ENCODE measurements at regions not wholly inside any gene's neighbourhood (a gene's known extent, or its start where the extent isn't known, plus 50 kb on each side); places are given as distances from the start of the nearest gene placed in this dataset.
A peak's percentile ranks its signal among the peaks of the same experiment; 100 is the strongest.

GRCh38 chr16:85524630-85525419 is 88.3 kb upstream of the GSE1 start:
- H3K4me3 ChIP-seq (ENCODE audit: low read depth, poor library complexity, severe bottlenecking): no peak overlapping the region
- no peak for DNase-seq (ENCODE audit: low spot score in 2 of 2)
- WGBS, 2 donors: 47 to 49% methylated on average over 8 to 24 of the region's 29 CpGs
- intact Hi-C loops (cut with DNase I; ENCODE audit: low total_unique reads): no loop called here
- TF ChIP-seq POLR2A (IDR thresholded peaks at IDR 0.05): no peak
- TF ChIP-seq, protein P1, sequence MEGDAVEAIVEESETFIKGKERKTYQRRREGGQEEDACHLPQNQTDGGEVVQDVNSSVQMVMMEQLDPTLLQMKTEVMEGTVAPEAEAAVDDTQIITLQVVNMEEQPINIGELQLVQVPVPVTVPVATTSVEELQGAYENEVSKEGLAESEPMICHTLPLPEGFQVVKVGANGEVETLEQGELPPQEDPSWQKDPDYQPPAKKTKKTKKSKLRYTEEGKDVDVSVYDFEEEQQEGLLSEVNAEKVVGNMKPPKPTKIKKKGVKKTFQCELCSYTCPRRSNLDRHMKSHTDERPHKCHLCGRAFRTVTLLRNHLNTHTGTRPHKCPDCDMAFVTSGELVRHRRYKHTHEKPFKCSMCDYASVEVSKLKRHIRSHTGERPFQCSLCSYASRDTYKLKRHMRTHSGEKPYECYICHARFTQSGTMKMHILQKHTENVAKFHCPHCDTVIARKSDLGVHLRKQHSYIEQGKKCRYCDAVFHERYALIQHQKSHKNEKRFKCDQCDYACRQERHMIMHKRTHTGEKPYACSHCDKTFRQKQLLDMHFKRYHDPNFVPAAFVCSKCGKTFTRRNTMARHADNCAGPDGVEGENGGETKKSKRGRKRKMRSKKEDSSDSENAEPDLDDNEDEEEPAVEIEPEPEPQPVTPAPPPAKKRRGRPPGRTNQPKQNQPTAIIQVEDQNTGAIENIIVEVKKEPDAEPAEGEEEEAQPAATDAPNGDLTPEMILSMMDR (IDR thresholded peaks at IDR 0.05): peak in 1 of 3 donors; percentile 43

GRCh38 chr16:85525420-85526184 is 87.5 kb upstream of the GSE1 start:
- WGBS, 2 donors: 81 to 85% methylated on average over 10 to 11 of the region's 12 CpGs
- DNase-seq (ENCODE audit: low spot score in 2 of 2): no peak
- intact Hi-C loops (cut with DNase I; ENCODE audit: low total_unique reads): no loop called here
- TF ChIP-seq, protein P1 (IDR thresholded peaks at IDR 0.05): no peak
- no peak for TF ChIP-seq POLR2A (IDR thresholded peaks at IDR 0.05)
- H3K4me3 ChIP-seq (ENCODE audit: low read depth, poor library complexity, severe bottlenecking): no peak overlapping the region

DNA sequence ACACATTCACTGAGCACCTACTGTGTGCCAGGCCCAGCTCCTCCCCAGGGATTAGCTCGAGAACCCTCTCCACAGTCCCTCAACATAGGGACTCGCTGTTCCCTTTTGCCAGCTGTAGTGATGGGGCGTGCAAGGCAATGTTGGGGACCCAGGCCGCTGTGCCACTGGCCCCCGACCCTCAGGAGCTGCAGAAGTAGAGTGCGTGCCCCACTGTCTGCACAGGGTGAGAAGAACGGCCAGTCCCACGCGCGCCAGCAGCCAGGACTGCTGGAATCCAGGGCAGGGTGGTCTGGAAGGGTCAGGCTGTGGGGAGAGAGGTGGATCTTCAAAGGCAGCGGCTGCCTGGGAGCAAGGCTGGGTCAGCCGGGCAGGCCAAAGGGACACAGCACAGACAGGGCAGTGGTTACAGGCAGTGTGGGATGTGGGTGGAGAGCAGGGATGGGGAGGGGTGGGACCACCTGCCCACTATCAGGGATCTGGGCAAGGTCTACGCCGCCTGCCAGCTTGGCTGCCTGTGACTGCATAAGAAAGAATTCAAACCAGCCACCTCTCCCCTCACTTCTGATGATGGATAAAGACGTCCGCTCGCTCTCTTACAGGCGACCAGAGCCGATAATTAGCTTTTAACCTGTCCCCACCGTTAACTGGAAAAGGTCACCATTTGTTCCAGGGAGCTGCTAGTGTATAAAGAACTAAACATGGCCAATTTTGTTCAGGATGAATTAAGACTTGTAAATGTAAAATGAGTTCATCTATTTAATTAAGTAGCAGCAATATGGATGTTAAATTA is 86.7 kb upstream of the GSE1 start:
- WGBS, 2 donors: 89 to 91% methylated on average over 19 to 20 of the region's 20 CpGs
- intact Hi-C loops (cut with DNase I; ENCODE audit: low total_unique reads): no loop called here
- H3K4me3 ChIP-seq (ENCODE audit: low read depth, poor library complexity, severe bottlenecking): no peak overlapping the region
- no peak for DNase-seq (ENCODE audit: low spot score in 2 of 2)
- no peak for TF ChIP-seq POLR2A (IDR thresholded peaks at IDR 0.05)
- TF ChIP-seq, protein P1 (IDR thresholded peaks at IDR 0.05): no peak

GRCh38 chr16:85527042-85527766 is 85.9 kb upstream of the GSE1 start:
- intact Hi-C loops (cut with DNase I; ENCODE audit: low total_unique reads): no loop called here
- 83 to 88% methylated on average over 40 to 41 of the region's 41 CpGs for WGBS, 2 donors
- no peak overlapping the region for H3K4me3 ChIP-seq (ENCODE audit: low read depth, poor library complexity, severe bottlenecking)
- TF ChIP-seq, protein P1 (IDR thresholded peaks at IDR 0.05): no peak
- TF ChIP-seq POLR2A (IDR thresholded peaks at IDR 0.05): no peak
- no peak for DNase-seq (ENCODE audit: low spot score in 2 of 2)

GRCh38 chr16:85527767-85528297 is 85.3 kb upstream of the GSE1 start:
- no peak for DNase-seq (ENCODE audit: low spot score in 2 of 2)
- no peak overlapping the region for H3K4me3 ChIP-seq (ENCODE audit: low read depth, poor library complexity, severe bottlenecking)
- intact Hi-C loops (cut with DNase I; ENCODE audit: low total_unique reads): no loop called here
- TF ChIP-seq POLR2A (IDR thresholded peaks at IDR 0.05): no peak
- TF ChIP-seq, protein P1 (IDR thresholded peaks at IDR 0.05): no peak
- WGBS, 2 donors: 86 to 88% methylated on average over 11 of the region's 11 CpGs

All from lower leg skin (tissue), 4 donors.